GOT3 (cell line): ENCODE measurements at regions not wholly inside any gene's neighbourhood (a gene's known extent, or its start where the extent isn't known, plus 50 kb on each side); places are given as distances from the start of the nearest gene placed in this dataset.
"Not testable (repeated sequence)": the region's sequence is repeated elsewhere in the genome, so short reads cannot be mapped to it uniquely, and the experiment has no call there.

Source experiments
- DNase-seq: peaks from one replicate; lab custom pipeline; 2025; ENCODE audit warnings: mixed read lengths; lab: John Stamatoyannopoulos, UW

DNA sequence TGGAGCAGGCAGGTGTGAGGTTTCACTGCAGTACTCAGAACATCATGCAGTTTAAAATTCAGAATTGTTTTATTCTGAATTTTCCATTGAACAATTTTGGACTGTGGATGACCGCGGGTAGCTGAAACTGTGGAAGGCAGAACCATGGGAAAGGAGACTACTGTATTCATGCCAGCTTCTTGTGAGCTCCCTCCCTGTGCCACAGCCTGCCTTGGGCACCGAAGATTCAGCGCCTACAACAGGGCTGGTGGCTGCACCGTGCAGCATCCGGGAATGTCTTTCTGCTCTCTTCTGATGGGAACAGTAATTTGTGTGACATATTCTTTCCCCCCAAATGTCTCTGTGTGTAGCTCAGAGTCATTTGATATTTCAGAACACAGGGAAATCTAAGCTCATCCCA lies 118.5 kb upstream of the NKX1-1 start:
- no peak for DNase-seq

GRCh38 chr4:1523907-1524636 lies 117.8 kb upstream of the NKX1-1 start:
- no peak for DNase-seq

DNA sequence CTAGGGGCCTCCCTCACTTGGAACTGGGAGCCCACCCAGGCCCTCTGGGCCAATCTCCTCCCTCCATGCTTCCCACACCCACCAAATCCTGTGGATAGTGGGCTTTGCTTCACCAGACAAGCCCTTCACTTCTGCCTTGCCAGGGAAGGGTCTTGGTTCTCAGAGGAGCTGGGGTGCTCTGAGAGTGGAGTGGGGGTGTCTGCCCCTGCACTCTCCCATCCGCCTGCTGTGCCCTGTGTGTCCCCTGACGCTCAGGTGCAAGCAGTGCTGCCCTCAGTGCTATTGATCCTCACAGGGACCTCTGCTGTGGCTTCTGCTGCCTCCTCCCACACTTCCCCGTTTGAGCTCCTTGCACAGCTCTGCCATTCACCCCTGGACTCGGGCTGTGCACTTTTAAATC lies 117.3 kb upstream of the NKX1-1 start:
- DNase-seq, result no peak

DNA sequence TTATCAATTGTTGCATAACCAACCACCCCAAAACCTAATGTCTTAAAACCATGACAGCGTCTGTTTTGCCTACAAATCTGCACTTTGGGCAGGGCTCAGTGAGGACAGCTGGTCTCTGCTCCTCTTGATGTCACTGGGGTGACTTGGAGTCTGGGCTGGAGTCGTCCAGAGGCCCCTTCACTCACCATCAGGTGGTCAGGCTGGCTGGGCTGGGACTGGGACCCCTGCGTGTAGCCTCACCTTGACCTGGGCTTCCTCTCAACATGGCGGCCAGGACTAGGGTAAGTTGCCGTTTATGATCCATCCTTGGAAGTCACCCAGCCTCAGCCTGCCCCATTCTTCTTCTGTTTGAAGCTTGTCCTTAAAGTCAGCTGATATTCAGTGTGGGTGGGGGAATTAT lies 116.8 kb upstream of the NKX1-1 start:
- DNase-seq, result no peak

GRCh38 chr4:1522606-1523005 lies 116.4 kb upstream of the NKX1-1 start:
- DNase-seq, result no peak

DNA sequence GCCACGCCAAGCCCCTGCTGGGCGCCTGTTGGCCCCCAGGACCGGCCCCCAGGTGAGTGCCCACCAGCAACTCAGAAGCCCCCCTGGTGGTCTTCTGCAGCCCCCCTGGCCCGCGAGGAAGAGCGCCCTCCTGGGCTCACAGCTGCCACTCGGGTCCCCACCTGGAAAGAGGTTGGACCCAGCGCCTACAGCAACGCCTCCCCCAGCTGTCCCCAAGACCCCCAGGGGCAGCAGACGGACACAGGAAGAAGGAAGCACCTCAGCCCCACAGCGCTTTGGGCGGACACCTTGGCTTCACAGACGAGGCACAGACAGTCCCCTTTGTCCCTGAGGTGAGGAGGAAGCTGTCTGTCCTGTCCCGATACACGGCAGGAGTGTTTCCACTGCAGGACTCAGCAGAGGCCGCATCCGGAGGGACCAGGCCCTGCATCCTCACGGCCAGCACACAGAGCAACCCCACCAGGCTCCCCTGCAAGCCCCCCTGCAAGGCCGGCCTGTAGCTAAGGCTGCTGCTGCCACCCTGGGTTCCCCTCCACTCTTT lies 115.6 kb upstream of the NKX1-1 start:
- no peak for DNase-seq

DNA sequence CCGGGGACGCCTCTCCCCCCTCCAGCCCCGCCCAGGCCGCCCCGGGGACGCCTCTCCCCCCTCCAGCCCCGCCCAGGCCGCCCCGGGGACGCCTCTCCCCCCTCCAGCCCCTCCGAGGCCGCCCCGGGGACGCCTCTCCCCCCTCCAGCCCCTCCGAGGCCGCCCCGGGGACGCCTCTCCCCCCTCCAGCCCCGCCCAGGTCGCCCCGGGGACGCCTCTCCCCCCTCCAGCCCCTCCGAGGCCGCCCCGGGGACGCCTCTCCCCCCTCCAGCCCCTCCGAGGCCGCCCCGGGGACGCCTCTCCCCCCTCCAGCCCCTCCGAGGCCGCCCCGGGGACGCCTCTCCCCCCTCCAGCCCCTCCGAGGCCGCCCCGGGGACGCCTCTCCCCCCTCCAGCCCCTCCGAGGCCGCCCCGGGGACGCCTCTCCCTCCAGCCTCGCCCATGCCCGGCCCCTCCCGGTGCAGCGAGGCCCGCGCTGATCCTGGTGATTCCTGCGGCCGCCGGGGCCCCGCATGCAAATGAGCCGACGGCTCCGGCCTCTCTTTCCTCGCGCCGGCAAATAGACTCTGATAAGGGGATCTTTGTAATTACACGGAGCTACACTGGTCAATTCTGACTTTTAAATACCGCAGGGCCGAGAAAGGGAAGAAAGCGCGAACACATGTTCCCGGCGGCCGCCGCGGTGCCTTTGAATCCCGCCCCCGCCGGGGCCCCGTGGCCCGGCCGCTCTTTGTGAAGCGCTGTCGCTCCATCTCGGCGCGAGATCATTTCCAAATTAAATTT lies 114.7 kb upstream of the NKX1-1 start:
- DNase-seq, result not testable (repeated sequence)

DNA sequence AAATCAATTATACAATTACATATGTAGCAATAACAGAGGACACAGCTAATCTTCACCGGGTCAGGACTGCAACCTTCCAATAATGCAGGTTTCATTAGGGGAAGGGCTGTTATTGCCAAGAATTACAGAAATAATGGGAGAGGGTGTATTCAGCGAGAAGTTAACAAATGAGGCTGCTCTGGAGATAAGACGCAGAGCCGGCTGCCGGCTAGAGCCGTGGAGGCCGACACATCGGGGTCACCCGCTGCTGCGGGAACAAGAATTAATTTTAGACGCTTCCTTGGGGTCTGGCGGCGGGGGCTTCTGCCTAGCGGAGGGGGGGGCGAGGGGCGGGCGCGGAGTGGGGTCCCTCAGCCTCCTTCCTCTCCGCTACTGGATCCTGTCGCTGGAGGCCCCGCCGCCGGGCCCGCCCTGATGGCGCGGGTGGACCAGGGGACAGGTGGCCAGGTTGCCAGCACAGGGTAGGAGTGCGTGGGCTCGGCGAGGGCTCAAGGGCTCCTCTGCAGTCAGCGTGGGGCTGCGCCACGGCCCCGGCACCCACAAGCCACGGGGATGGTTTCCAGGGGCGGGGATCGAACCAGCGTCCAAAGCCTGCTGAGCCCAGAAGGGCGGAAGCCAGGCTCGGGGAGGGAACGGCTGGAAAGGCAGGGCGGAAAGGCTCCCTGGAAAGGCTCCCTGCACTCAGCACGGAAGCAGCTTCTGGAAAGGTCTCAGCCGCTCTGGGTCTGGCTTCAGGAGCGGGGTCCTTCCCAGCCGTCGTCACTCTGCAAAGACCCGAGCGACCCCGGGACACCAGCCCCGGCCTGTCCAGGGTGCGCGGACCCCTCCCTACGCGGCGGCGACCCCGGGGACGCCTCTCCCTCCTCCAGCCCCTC lies 113.8 kb upstream of the NKX1-1 start:
- DNase-seq, result no peak

- DNase-seq, result no peak
Observed at GRCh38 chr4:1518997-1519700, 112.9 kb upstream of the NKX1-1 start.

- DNase-seq, result no peak
Observed at GRCh38 chr4:1517592-1518411, 111.6 kb upstream of the NKX1-1 start.

DNA sequence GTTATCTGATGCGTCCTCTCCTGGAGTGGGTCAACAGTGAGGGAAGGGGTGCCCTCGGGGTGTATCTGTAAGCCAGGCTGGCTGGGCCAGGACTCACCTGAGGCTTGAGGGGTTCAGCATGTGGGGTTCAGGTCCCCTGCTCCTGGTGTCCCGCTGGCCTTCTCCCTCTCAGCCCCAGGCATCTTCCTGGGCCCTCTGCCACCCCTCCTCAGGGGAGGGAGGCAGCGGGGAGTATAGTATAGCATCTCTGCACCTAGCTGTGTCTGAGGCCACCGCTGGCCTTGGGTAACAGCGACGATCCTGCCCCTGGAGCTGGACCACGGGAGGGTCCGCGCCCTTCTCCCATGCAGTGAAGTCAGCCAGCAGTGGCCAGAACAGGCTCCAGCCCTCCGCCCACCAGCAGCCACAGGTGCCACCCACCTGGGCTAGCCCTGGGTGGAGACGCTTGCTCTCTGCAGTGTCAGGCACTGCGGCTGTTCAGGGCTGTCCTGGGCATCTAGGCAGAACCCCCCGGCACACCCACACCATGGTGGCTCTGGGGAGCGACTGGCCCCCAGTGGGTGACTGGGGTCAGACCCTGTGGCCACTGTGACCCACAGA lies 110.7 kb upstream of the NKX1-1 start:
- DNase-seq, result no peak

DNA sequence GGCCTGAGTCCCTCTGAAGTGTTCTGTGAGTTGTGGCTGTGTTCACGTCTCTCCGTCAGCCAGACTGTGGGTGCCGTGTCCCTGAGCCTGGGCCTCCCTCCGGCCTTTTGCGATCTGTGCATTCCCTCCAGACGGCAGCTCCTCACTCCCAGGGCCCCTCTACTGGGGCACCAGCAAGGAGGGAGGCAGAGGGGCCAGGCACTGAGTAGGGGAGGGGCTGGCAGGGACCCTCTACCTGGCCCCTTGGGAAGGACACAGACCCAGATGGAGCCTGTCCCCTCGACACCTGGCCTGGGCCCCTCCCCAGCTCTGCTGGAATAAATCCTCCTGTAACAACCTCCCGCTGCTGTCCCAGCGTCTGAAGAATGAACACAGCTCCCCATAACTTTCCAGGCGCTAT lies 110.0 kb upstream of the NKX1-1 start:
- no peak for DNase-seq

- DNase-seq, result no peak
Observed at GRCh38 chr4:1515763-1516162, 109.5 kb upstream of the NKX1-1 start.

DNA sequence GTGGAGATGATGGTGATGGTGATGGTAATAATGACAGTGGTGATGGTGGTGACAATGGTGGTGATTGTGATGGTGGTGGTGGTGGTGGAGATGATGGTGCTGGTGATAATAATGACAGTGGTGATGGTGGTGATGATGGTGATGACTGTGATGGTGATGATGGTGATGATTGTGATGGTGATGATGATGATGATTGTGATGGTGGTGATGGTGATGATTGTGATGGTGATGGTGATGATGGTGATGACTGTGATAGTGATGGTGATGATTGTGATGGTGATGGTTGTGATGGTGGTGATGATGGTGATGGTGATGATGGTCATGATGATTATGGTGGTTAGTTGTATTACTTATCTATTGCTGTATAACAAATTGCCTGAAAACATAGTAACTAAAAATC lies 108.9 kb upstream of the NKX1-1 start:
- DNase-seq, result no peak

GRCh38 chr4:1514612-1515011 lies 108.4 kb upstream of the NKX1-1 start:
- DNase-seq, result no peak

GRCh38 chr4:1513936-1514483 lies 107.8 kb upstream of the NKX1-1 start:
- DNase-seq, result no peak

- no peak for DNase-seq
Observed at GRCh38 chr4:1512738-1513660, 106.8 kb upstream of the NKX1-1 start.

- DNase-seq, result no peak
Observed at GRCh38 chr4:1512051-1512737, 106.0 kb upstream of the NKX1-1 start.
